ENCODE measurements at regions not wholly inside any gene's neighbourhood (a gene's known extent, or its start where the extent isn't known, plus 50 kb on each side); places are given as distances from the start of the nearest gene placed in this dataset.

DNA sequence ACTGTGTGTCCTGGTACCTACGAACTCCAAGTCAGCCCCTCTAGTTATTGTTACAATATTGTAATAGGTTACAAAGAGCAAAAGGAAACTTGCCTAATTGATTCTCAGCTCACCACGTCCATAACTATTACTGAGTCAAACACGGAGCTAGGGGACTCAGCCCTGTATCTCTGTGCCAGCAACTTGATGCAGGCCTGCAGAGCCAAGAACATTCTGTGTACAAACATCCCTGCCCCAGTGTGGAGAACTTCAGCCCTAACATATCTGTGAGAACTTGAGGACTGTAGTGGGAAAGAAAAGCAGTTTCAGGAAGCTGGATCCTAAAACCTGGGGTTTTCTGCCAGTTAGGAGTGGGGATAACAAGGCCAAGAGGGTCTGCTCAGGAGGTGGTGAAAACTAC is 114.9 kb upstream of the PRSS58 start:
- TF ChIP-seq, protein P1, sequence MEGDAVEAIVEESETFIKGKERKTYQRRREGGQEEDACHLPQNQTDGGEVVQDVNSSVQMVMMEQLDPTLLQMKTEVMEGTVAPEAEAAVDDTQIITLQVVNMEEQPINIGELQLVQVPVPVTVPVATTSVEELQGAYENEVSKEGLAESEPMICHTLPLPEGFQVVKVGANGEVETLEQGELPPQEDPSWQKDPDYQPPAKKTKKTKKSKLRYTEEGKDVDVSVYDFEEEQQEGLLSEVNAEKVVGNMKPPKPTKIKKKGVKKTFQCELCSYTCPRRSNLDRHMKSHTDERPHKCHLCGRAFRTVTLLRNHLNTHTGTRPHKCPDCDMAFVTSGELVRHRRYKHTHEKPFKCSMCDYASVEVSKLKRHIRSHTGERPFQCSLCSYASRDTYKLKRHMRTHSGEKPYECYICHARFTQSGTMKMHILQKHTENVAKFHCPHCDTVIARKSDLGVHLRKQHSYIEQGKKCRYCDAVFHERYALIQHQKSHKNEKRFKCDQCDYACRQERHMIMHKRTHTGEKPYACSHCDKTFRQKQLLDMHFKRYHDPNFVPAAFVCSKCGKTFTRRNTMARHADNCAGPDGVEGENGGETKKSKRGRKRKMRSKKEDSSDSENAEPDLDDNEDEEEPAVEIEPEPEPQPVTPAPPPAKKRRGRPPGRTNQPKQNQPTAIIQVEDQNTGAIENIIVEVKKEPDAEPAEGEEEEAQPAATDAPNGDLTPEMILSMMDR (conservative IDR thresholded peaks at IDR 0.05; ENCODE audit: low read length), result no peak
- TF ChIP-seq EZH2phosphoT487 (IDR thresholded peaks at IDR 0.05; ENCODE audit: borderline replicate concordance), result no peak

Measured in Loucy (cell line).